ENCODE measurements at regions not wholly inside any gene's neighbourhood (a gene's known extent, or its start where the extent isn't known, plus 50 kb on each side); places are given as distances from the start of the nearest gene placed in this dataset.

DNA sequence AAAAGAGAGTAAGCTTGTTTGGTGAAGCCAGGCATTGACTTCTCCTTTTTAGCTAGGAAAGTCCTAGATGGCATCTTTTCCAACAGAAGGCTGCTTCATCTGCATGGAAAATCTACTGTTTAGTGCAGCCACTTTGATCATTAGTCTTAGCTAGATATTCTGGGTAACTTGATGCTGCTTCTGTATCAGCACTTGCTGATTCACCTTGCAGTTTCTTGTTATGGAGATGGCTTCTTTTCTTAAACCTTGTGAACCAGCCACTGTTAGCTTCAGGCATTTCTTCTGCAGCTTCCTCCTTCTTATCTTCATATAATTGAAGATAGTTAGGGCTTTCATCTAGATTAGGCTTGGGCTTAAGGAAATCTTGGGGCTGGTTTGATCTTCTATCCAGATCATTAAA is 639.7 kb downstream of the TDRD15 start:
- TF ChIP-seq YY1 (tag by site-specific recombination; IDR thresholded peaks at IDR 0.05), result no peak
- no peak for TF ChIP-seq ZEB2 (tag by site-specific recombination; IDR thresholded peaks at IDR 0.05)
- no peak for TF ChIP-seq CTCF (tag by site-specific recombination; IDR thresholded peaks at IDR 0.05)
- no peak for TF ChIP-seq ZNF449 (tag by site-specific recombination; IDR thresholded peaks at IDR 0.05)
- no peak for TF ChIP-seq ZNF792 (tag by site-specific recombination; IDR thresholded peaks at IDR 0.05)
- no peak for TF ChIP-seq TCF7L2 (IDR thresholded peaks at IDR 0.05; ENCODE audit: borderline replicate concordance, low read depth, low read length)
- no peak for TF ChIP-seq MYNN (tag by site-specific recombination; IDR thresholded peaks at IDR 0.05; ENCODE audit: borderline replicate concordance)

Data from HEK293 (cell line).